H9 (cell line): ENCODE measurements at regions not wholly inside any gene's neighbourhood (a gene's known extent, or its start where the extent isn't known, plus 50 kb on each side); places are given as distances from the start of the nearest gene placed in this dataset.

Experiments
- DNase-seq: peaks from one replicate; pipeline ENCODE4 v3.0.0-alpha.2; 2017
- H2AFZ ChIP-seq: one replicate; pipeline ENCODE4 v1.6.1; 2013; ENCODE audit warnings: mild to moderate bottlenecking, low read length, control low read depth, moderate library complexity
- H2AK5ac ChIP-seq: 2 replicates; pipeline ENCODE4 v1.6.1; 2013; ENCODE audit warnings: low read length, control low read depth, mixed read lengths; ENCODE audit not compliant: insufficient read length
- H2BK120ac ChIP-seq: one replicate; pipeline ENCODE4 v1.6.1; 2013; ENCODE audit warnings: low read depth, mild to moderate bottlenecking, low read length, control low read depth, inconsistent platforms; ENCODE audit not compliant: poor library complexity, severe bottlenecking
- H2BK12ac ChIP-seq: 2 replicates; pipeline ENCODE4 v1.6.1; 2013; ENCODE audit warnings: low read length, control low read depth, mixed read lengths, low read depth; ENCODE audit not compliant: insufficient read length
- H2BK15ac ChIP-seq: 2 replicates; pipeline ENCODE4 v1.6.1; 2013; ENCODE audit warnings: low read depth, low read length, control low read depth
- H2BK20ac ChIP-seq: one replicate; pipeline ENCODE4 v1.6.1; 2013; ENCODE audit warnings: low read depth, mild to moderate bottlenecking, low read length, control low read depth, inconsistent platforms; ENCODE audit not compliant: poor library complexity, severe bottlenecking
- H2BK5ac ChIP-seq: 2 replicates; pipeline ENCODE4 v1.6.1; 2013; ENCODE audit warnings: low read length, control low read depth, mixed read lengths; ENCODE audit not compliant: insufficient read length
- H3K14ac ChIP-seq: 2 replicates; pipeline ENCODE4 v1.6.1; 2013; ENCODE audit warnings: low read length, control low read depth; ENCODE audit not compliant: insufficient read depth
- H3K18ac ChIP-seq: 2 replicates; pipeline ENCODE4 v1.6.1; 2013; ENCODE audit warnings: low read depth, mild to moderate bottlenecking, mixed read lengths, low read length, control low read depth; ENCODE audit not compliant: insufficient read length
- H3K23ac ChIP-seq: 2 replicates; pipeline ENCODE4 v1.6.1; 2013; ENCODE audit warnings: low read length, control low read depth, mixed read lengths, low read depth; ENCODE audit not compliant: insufficient read length
- H3K23me2 ChIP-seq: 2 replicates; pipeline ENCODE4 v1.6.1; 2013; ENCODE audit warnings: low read depth, mild to moderate bottlenecking, mixed read lengths, low read length, control low read depth; ENCODE audit not compliant: insufficient read length, poor library complexity, severe bottlenecking
- H3K27ac ChIP-seq: 2 replicates; pipeline ENCODE4 v1.5.1; 2013; ENCODE audit warnings: low read length, control low read depth, mixed read lengths, low read depth; ENCODE audit not compliant: insufficient read length
- H3K27me3 ChIP-seq: 2 replicates; pipeline ENCODE4 v1.6.1; 2013; ENCODE audit warnings: low read length, control low read depth, inconsistent platforms; ENCODE audit not compliant: insufficient read depth
- H3K4ac ChIP-seq: 2 replicates; pipeline ENCODE4 v1.6.1; 2013; ENCODE audit warnings: low read depth, mild to moderate bottlenecking, control low read depth, inconsistent platforms, low read length, moderate library complexity
- H3K4me1 ChIP-seq: 2 replicates; pipeline ENCODE4 v1.6.1; 2013; ENCODE audit warnings: low read length, control low read depth, inconsistent platforms; ENCODE audit not compliant: insufficient read depth
- H3K4me2 ChIP-seq: 2 replicates; pipeline ENCODE4 v1.6.1; 2013; ENCODE audit warnings: low read length, control low read depth, mixed read lengths; ENCODE audit not compliant: insufficient read length, insufficient read depth
- H3K56ac ChIP-seq: 2 replicates; pipeline ENCODE4 v1.6.1; 2013; ENCODE audit warnings: low read depth, mild to moderate bottlenecking, mixed read lengths, low read length, control low read depth; ENCODE audit not compliant: insufficient read length
- H3K79me1 ChIP-seq: 2 replicates; pipeline ENCODE4 v1.6.1; 2013; ENCODE audit warnings: low read depth, mild to moderate bottlenecking, moderate library complexity, low read length, control low read depth, inconsistent platforms; ENCODE audit not compliant: insufficient read depth, poor library complexity, severe bottlenecking
- H3K79me2 ChIP-seq: 2 replicates; pipeline ENCODE4 v1.6.1; 2013; ENCODE audit warnings: low read length, control low read depth, inconsistent platforms; ENCODE audit not compliant: insufficient read depth
- H3K9ac ChIP-seq: 2 replicates; pipeline ENCODE4 v1.6.1; 2013; ENCODE audit warnings: low read length, control low read depth, mixed read lengths; ENCODE audit not compliant: insufficient read length; ENCODE audit errors: extremely low read depth
- H3K9me3 ChIP-seq: one replicate; pipeline ENCODE4 v1.6.1; 2013; ENCODE audit warnings: low read depth, low read length, inconsistent platforms; ENCODE audit not compliant: control insufficient read depth
- H3T11ph ChIP-seq: one replicate; pipeline ENCODE4 v1.6.1; 2013; ENCODE audit warnings: mild to moderate bottlenecking, low read length, control low read depth, inconsistent platforms
- H4K20me1 ChIP-seq: one replicate; pipeline ENCODE4 v1.6.1; 2013; ENCODE audit not compliant: control insufficient read depth, insufficient read length, insufficient read depth
- H4K5ac ChIP-seq: 2 replicates; pipeline ENCODE4 v1.6.1; 2013; ENCODE audit warnings: low read depth, mild to moderate bottlenecking, mixed read lengths, low read length, control low read depth; ENCODE audit not compliant: insufficient read length
- H4K8ac ChIP-seq: replicated peaks from 2 replicates; pipeline ENCODE4 v1.6.1; 2013; ENCODE audit warnings: low read length, control low read depth, mixed read lengths, low read depth; ENCODE audit not compliant: insufficient read length
- H4K91ac ChIP-seq: 2 replicates; pipeline ENCODE4 v1.6.1; 2013; ENCODE audit warnings: low read depth, mild to moderate bottlenecking, moderate library complexity, mixed read lengths, low read length, control low read depth; ENCODE audit not compliant: insufficient read length
- H3K27ac Mint-ChIP-seq, 3 experiments: 2 replicates in 2 of 3; 3 replicates in 1 of 3; pipeline ENCODE4 v1.8.0; 2020 to 2021; ENCODE audit warnings: mixed read lengths in 3 of 3, mild to moderate bottlenecking in 1 of 3, moderate library complexity in 1 of 3
- H3K27me3 Mint-ChIP-seq: 2 replicates; pipeline ENCODE4 v1.8.0; 2021; ENCODE audit warnings: low read depth, mild to moderate bottlenecking, moderate library complexity, mixed read lengths
- H3K36me3 Mint-ChIP-seq, 3 experiments: 2 replicates in 2 of 3; 3 replicates in 1 of 3; pipeline ENCODE4 v1.8.0; 2020 to 2021; ENCODE audit warnings: low read depth in 3 of 3, mixed read lengths in 3 of 3; ENCODE audit not compliant: insufficient read depth in 1 of 3
- H3K4me1 Mint-ChIP-seq, 2 experiments: 2 replicates each; pipeline ENCODE4 v1.8.0; 2020; ENCODE audit warnings: mixed read lengths in 2 of 2
- H3K4me3 Mint-ChIP-seq, 2 experiments: 2 replicates in 1 of 2; 3 replicates in 1 of 2; pipeline ENCODE4 v1.8.0; 2020 to 2021; ENCODE audit warnings: mild to moderate bottlenecking in 2 of 2, mixed read lengths in 2 of 2, moderate library complexity in 1 of 2
- H3K9me3 Mint-ChIP-seq, 2 experiments: 2 replicates in 1 of 2; 3 replicates in 1 of 2; pipeline ENCODE4 v1.8.0; 2020; ENCODE audit warnings: mild to moderate bottlenecking in 2 of 2, mixed read lengths in 2 of 2, moderate library complexity in 1 of 2
- CTCF ChIP-seq: fragments of 200-600 bp; sonication (generic); conservative IDR thresholded peaks from 3 replicates; pipeline ENCODE4 v1.8.0; 2021; ENCODE audit warnings: antibody characterized with exemption, mild to moderate bottlenecking
- WGBS: extraction: QIAGEN DNeasy Blood & Tissue Kit; methylation state at CpG from one replicate; pipeline ENCODE4 v1.1.7; 2013; ENCODE audit warnings: missing lambda C conversion rate, low lambda C conversion rate, mixed read lengths; ENCODE audit not compliant: insufficient read length; ENCODE audit errors: extremely low coverage; 5-methylcytosine and 5-hydroxymethylcytosine counted together

- Mint-ChIP-seq H3K27ac (no peak overlapping the region), H3K4me1 (peaks cover 0 to 3% of the 10 kb centered on the region in 2 experiments; a peak in 1 of 4 replicates), H3K27me3 (no peaks in the 10 kb centered on the region; the same call in 1 of the 2 replicates), H3K4me3 (no peak overlapping the region), H3K9me3 (peaks cover 0 to 2% of the 10 kb centered on the region in 2 experiments; a peak in 1 of 5 replicates), H3K36me3 (no peaks in the 10 kb centered on the region)
- no peaks in the 10 kb centered on the region for H3K79me2 ChIP-seq
- no peak overlapping the region for H4K5ac ChIP-seq
- no peak overlapping the region for H2BK20ac ChIP-seq
- no peak overlapping the region for H3K4ac ChIP-seq
- WGBS: no CpG with 5 or more reads among the region's 1 CpG
- no peaks in the 10 kb centered on the region for H3K27me3 ChIP-seq
- no peak overlapping the region for H3K14ac ChIP-seq
- H3K23me2 ChIP-seq: no peaks in the 10 kb centered on the region
- no peaks in the 10 kb centered on the region for H3K9me3 ChIP-seq
- H4K20me1 ChIP-seq: no peaks in the 10 kb centered on the region
- H2BK15ac ChIP-seq: no peak overlapping the region
- H4K91ac ChIP-seq: no peak overlapping the region
- H3K18ac ChIP-seq: no peak overlapping the region
- no peaks in the 10 kb centered on the region for H3K4me1 ChIP-seq
- DNase-seq: no peak
- no peak overlapping the region for H2BK5ac ChIP-seq
- no peak overlapping the region for H2AK5ac ChIP-seq
- H3K23ac ChIP-seq: no peak overlapping the region
- no peak overlapping the region for H3T11ph ChIP-seq
- no peaks in the 10 kb centered on the region for H3K79me1 ChIP-seq
- H3K9ac ChIP-seq: no peak overlapping the region
- H2BK12ac ChIP-seq: no peak overlapping the region
- no peak overlapping the region for H2BK120ac ChIP-seq
- TF ChIP-seq CTCF: no peak
- no peak overlapping the region for H3K4me2 ChIP-seq
- H4K8ac ChIP-seq: no peak overlapping the region
- no peak overlapping the region for H3K56ac ChIP-seq
- no peak overlapping the region for H3K27ac ChIP-seq
- H2AFZ ChIP-seq: no peak overlapping the region
These were observed 190.1 kb upstream of the KLF12 start for GRCh38 chr13:74324338-74324737.
